Neural crest cell (in vitro differentiated cells): ENCODE measurements at regions not wholly inside any gene's neighbourhood (a gene's known extent, or its start where the extent isn't known, plus 50 kb on each side); places are given as distances from the start of the nearest gene placed in this dataset.

ENCODE experiments used
- DNase-seq: peaks from one replicate; pipeline ENCODE4 v3.0.0; 2021; ENCODE audit warnings: low read depth, mixed read lengths, low spot score
- H3K27ac Mint-ChIP-seq: one replicate; pipeline ENCODE4 v1.8.0; 2021; ENCODE audit warnings: mild to moderate bottlenecking, mixed read lengths; ENCODE audit not compliant: unreplicated experiment
- H3K27me3 Mint-ChIP-seq: 2 replicates; pipeline ENCODE4 v1.8.0; 2021; ENCODE audit warnings: low read depth, mild to moderate bottlenecking, mixed read lengths
- H3K36me3 Mint-ChIP-seq: 2 replicates; pipeline ENCODE4 v1.8.0; 2021; ENCODE audit warnings: low read depth, mild to moderate bottlenecking, mixed read lengths
- H3K4me1 Mint-ChIP-seq: 2 replicates; pipeline ENCODE4 v1.8.0; 2021; ENCODE audit warnings: mixed read lengths
- H3K4me3 Mint-ChIP-seq: one replicate; pipeline ENCODE4 v1.8.0; 2021; ENCODE audit warnings: mild to moderate bottlenecking, mixed read lengths
- H3K9me3 Mint-ChIP-seq: 2 replicates; pipeline ENCODE4 v1.8.0; 2021; ENCODE audit warnings: mixed read lengths
- TF ChIP-seq, protein P1 (sequence below): fragments of 200-600 bp; sonication (generic); conservative IDR thresholded peaks from 2 replicates; pipeline ENCODE4 v1.5.0; 2021; ENCODE audit warnings: antibody characterized with exemption, mild to moderate bottlenecking

DNA sequence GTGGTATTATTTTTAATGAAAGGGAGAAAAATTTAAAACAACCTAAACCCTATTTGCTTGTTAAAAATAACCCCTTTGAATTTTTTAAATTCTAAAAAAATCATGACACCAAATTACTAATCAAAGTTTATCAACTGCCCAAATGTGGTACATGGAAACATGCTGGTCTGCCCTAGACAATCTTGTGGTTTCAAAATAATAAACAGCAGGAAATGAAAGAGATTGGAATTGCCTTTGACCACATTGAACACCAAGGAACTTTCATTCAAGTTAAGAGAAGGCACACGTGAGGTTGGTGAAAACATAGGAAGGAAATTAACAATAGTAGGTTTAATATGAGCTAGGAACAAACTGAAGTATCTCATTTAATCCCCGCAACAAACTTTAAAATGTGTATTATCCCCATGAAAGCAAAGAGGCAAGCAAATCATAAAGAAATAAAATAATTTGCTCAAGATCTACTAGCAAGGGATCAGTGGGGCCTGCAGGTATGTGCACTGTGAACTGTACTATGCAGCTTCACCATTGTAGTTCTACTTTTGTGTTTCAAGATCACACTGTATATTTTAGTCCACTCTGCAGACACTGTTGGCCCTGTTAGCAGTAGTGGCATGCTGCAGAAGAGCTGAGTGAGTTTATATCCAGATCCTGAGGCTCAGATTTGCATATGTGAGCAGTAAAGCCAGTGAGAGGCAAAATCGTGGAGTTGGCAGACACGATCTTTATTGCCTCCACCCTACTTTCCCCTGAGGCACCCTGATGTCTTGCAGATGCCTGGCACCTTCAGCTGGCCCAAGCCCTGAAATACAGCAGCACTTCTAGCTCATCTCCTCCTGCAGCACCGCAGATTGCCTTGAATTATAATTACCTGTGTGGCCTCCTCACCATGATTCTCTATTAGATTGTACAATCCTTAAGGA lies 157.8 kb upstream of the TENT5A start:
- no peaks in the 10 kb centered on the region for H3K9me3 Mint-ChIP-seq
- H3K36me3 Mint-ChIP-seq = no peaks in the 10 kb centered on the region
- no peak overlapping the region for H3K4me3 Mint-ChIP-seq
- H3K4me1 Mint-ChIP-seq = no peaks in the 10 kb centered on the region
- no peaks in the 10 kb centered on the region for H3K27me3 Mint-ChIP-seq
- no peak overlapping the region for H3K27ac Mint-ChIP-seq
- DNase-seq = no peak
- TF ChIP-seq, protein P1, sequence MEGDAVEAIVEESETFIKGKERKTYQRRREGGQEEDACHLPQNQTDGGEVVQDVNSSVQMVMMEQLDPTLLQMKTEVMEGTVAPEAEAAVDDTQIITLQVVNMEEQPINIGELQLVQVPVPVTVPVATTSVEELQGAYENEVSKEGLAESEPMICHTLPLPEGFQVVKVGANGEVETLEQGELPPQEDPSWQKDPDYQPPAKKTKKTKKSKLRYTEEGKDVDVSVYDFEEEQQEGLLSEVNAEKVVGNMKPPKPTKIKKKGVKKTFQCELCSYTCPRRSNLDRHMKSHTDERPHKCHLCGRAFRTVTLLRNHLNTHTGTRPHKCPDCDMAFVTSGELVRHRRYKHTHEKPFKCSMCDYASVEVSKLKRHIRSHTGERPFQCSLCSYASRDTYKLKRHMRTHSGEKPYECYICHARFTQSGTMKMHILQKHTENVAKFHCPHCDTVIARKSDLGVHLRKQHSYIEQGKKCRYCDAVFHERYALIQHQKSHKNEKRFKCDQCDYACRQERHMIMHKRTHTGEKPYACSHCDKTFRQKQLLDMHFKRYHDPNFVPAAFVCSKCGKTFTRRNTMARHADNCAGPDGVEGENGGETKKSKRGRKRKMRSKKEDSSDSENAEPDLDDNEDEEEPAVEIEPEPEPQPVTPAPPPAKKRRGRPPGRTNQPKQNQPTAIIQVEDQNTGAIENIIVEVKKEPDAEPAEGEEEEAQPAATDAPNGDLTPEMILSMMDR = no peak

DNA sequence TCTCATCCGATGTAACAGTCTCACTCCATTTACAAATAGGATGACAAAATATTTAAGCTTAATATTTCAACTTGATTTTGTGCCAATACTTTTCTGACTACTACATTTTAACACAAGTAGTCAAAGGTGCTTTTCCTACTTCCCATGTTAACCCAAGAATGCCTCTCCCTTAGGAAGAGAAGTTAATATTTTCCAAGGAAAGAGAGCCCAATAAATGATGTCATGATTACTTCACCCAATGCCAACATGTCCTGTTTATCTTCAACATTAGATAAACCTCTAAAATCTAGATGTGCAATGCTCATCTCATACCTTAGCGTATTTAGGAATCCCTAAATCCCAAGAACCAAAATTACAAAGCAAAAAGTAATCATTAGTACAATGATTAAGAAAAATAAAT lies 156.7 kb upstream of the TENT5A start:
- no peak overlapping the region for H3K4me3 Mint-ChIP-seq
- DNase-seq = no peak
- no peaks in the 10 kb centered on the region for H3K36me3 Mint-ChIP-seq
- H3K27me3 Mint-ChIP-seq = no peaks in the 10 kb centered on the region
- TF ChIP-seq, protein P1 = no peak
- no peak overlapping the region for H3K27ac Mint-ChIP-seq
- no peaks in the 10 kb centered on the region for H3K9me3 Mint-ChIP-seq
- no peaks in the 10 kb centered on the region for H3K4me1 Mint-ChIP-seq

- Mint-ChIP-seq H3K27me3 (no peaks in the 10 kb centered on the region), H3K4me3 (no peak overlapping the region), H3K36me3 (peaks cover 3% of the 10 kb centered on the region), H3K4me1 (no peaks in the 10 kb centered on the region), H3K9me3 (peaks cover 12% of the 10 kb centered on the region), H3K27ac (no peak overlapping the region)
- no peak for DNase-seq
- TF ChIP-seq, protein P1 = no peak
Measured at GRCh38 chr6:81906709-81907204, 154.3 kb upstream of the TENT5A start.

GRCh38 chr6:81906041-81906440 lies 153.6 kb upstream of the TENT5A start:
- Mint-ChIP-seq H3K27me3 (no peaks in the 10 kb centered on the region), H3K36me3 (peaks cover 3% of the 10 kb centered on the region), H3K4me1 (no peaks in the 10 kb centered on the region), H3K9me3 (peaks cover 12% of the 10 kb centered on the region), H3K4me3 (no peak overlapping the region), H3K27ac (no peak overlapping the region)
- DNase-seq = no peak
- TF ChIP-seq, protein P1 = no peak

DNA sequence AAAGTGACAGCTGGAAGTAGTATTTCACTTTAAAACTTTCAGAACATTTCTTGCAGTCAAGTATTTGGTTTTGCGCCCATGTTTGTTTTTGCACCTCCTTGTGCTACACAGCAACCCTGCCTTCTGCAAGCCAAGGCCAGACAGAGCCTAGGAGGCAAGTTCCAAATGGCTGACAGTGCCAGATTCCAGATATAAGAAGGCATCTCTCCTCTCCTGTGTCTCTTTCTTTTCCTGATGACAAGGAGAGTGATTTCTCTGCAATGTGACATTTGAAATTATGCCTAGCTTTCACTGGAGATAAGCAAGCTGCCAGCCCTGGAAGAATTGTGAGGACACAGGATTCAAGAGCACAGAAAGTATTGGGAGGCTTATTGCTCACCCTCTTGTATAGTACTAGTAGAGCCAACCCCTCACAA lies 149.1 kb upstream of the TENT5A start:
- TF ChIP-seq, protein P1 = no peak
- Mint-ChIP-seq H3K4me1 (peaks cover 4% of the 10 kb centered on the region), H3K27ac (no peak overlapping the region)

More for the DNA sequence above, 149.1 kb upstream of the TENT5A start:
- no peaks in the 10 kb centered on the region for H3K27me3 Mint-ChIP-seq
- no peak overlapping the region for H3K4me3 Mint-ChIP-seq
- H3K9me3 Mint-ChIP-seq = peaks cover 12% of the 10 kb centered on the region
- peaks cover 3% of the 10 kb centered on the region for H3K36me3 Mint-ChIP-seq
- no peak for DNase-seq
